ENCODE measurements at regions not wholly inside any gene's neighbourhood (a gene's known extent, or its start where the extent isn't known, plus 50 kb on each side); places are given as distances from the start of the nearest gene placed in this dataset.

- BruUV-seq (replicated peaks), result no TSS peak
- no CpG with 5 or more reads among the region's 2 CpGs for WGBS, 2 experiments (ENCODE audit: extremely low coverage in 2 of 2, insufficient read length in 1 of 2)
- dilution Hi-C loops (cut with HindIII; ENCODE audit: low sequenced_read_pairs, unreplicated experiment), result no loop called here
Observed at GRCh38 chr2:155519529-155520130, 812.9 kb downstream of the NR4A2 start.

More at GRCh38 chr2:155519529-155520130, 812.9 kb downstream of the NR4A2 start:
- H3K9ac ChIP-seq (ENCODE audit: low read depth, low read length), result no peak overlapping the region
- POLR2A ChIA-PET (ENCODE audit: unreplicated experiment), result no interaction called here
- ATAC-seq (ENCODE audit: low read depth), result no peak
- no peak overlapping the region for H3K4me2 ChIP-seq (ENCODE audit: low read depth, low read length)
- H2BK15ac ChIP-seq (ENCODE audit: low read depth, low read length), result no peak overlapping the region
- no peak overlapping the region for H2AK9ac ChIP-seq (replicated peaks; ENCODE audit: low read depth, low read length, poor library complexity)
- H2AK5ac ChIP-seq (ENCODE audit: low read depth, low read length), result no peak overlapping the region
- H3K79me1 ChIP-seq (ENCODE audit: low read depth in 1 of 2, low read length in 2 of 2), result no peaks in the 10 kb centered on the region
- H3K4me3 ChIP-seq (ENCODE audit: insufficient read depth, low read depth, low read length), result no peak overlapping the region
- no peaks in the 10 kb centered on the region for H4K20me1 ChIP-seq (ENCODE audit: insufficient read depth, low read length)
- TF ChIP-seq POLR2A (IDR thresholded peaks at IDR 0.05; ENCODE audit: low read depth, low read length), result no peak
- TF ChIP-seq MAZ (IDR thresholded peaks at IDR 0.05; ENCODE audit: borderline replicate concordance, low read depth, low read length), result no peak
- TF ChIP-seq CHD1 (IDR thresholded peaks at IDR 0.05; ENCODE audit: low read depth, low read length), result no peak
- no peak for TF ChIP-seq RCOR1 (IDR thresholded peaks at IDR 0.05; ENCODE audit: insufficient replicate concordance, low read length)
- no peak for TF ChIP-seq SMC3 (IDR thresholded peaks at IDR 0.05; ENCODE audit: low read depth, low read length)
- TF ChIP-seq RFX5 (IDR thresholded peaks at IDR 0.05; ENCODE audit: low read depth, low read length), result no peak
- H4K91ac ChIP-seq (ENCODE audit: insufficient read depth, low read depth, low read length), result no peak overlapping the region
- CTCF ChIA-PET, result no interaction called here
- peaks cover 3% of the 10 kb centered on the region for H3K9me3 ChIP-seq (ENCODE audit: control insufficient read depth, insufficient read depth, low read length)
- H3K56ac ChIP-seq (ENCODE audit: extremely low read depth, insufficient read depth, low read length), result no peak overlapping the region
- DNase-seq, result no peak
- H3K9me1 ChIP-seq (ENCODE audit: insufficient read depth, low read length), result no peaks in the 10 kb centered on the region
- H3K27ac ChIP-seq (ENCODE audit: insufficient read depth, low read length), result no peak overlapping the region
- no peaks in the 10 kb centered on the region for H3K36me3 ChIP-seq (ENCODE audit: control insufficient read depth, insufficient read depth, low read length)
- H2BK20ac ChIP-seq (ENCODE audit: low read depth, low read length), result no peak overlapping the region
- H3K18ac ChIP-seq (ENCODE audit: low read depth, low read length), result no peak overlapping the region
- no peak overlapping the region for H4K8ac ChIP-seq (ENCODE audit: low read depth in 2 of 2, low read length in 2 of 2)
- no peak overlapping the region for H2BK120ac ChIP-seq (ENCODE audit: low read depth, low read length)
- no peaks in the 10 kb centered on the region for H3K27me3 ChIP-seq (ENCODE audit: control insufficient read depth, insufficient read depth, low read length)
- in situ Hi-C loops (cut with MboI; ENCODE audit: low sequenced_read_pairs) (no loop called here), intact Hi-C loops (cut with micrococcal nuclease) (no loop called here)
- no peak overlapping the region for H3K4ac ChIP-seq (ENCODE audit: low read depth, low read length)
- H3K14ac ChIP-seq (replicated peaks; ENCODE audit: low read depth, low read length), result no peak overlapping the region
- no peak overlapping the region for H2AFZ ChIP-seq (replicated peaks; ENCODE audit: low read length, poor library complexity)
- H2BK5ac ChIP-seq (ENCODE audit: low read depth, low read length, poor library complexity, severe bottlenecking), result no peak overlapping the region
- no peak overlapping the region for H4K5ac ChIP-seq (ENCODE audit: low read depth, low read length)
- H3K4me1 ChIP-seq (ENCODE audit: control insufficient read depth, insufficient read depth, low read length), result no peaks in the 10 kb centered on the region
- no peak overlapping the region for H3K23ac ChIP-seq (ENCODE audit: low read depth, low read length)

Measured in IMR-90 (cell line).